Pons (tissue), 1 donor: ENCODE measurements at regions not wholly inside any gene's neighbourhood (a gene's known extent, or its start where the extent isn't known, plus 50 kb on each side); places are given as distances from the start of the nearest gene placed in this dataset.
"Not testable (repeated sequence)": the region's sequence is repeated elsewhere in the genome, so short reads cannot be mapped to it uniquely, and the experiment has no call there.

Source experiments
- DNase-seq: peaks from one replicate; pipeline ENCODE4 v3.0.0-alpha.2; 2016; ENCODE audit warnings: low spot score

DNA sequence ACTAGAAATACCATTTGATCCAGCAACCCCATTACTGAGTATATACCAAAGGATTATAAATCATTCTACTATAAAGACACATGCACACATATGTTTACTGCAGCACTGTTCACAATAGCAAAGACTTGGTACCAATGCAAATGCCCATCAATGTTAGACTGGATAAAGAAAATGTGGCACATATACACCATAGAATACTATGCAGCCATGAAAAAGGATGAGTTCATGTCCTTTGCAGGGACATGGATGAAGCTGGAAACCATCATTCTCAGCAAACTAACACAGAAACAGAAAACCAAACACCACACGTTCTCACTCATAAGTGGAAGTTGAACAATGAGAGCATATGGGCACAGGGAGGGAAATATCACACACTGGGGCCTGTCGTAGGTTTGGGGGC lies 106.0 kb downstream of the SPATA18 start:
- not testable (repeated sequence) for DNase-seq

- DNase-seq, result no peak
Observed at GRCh38 chr4:52157641-52158316, 106.7 kb downstream of the SPATA18 start.

DNA sequence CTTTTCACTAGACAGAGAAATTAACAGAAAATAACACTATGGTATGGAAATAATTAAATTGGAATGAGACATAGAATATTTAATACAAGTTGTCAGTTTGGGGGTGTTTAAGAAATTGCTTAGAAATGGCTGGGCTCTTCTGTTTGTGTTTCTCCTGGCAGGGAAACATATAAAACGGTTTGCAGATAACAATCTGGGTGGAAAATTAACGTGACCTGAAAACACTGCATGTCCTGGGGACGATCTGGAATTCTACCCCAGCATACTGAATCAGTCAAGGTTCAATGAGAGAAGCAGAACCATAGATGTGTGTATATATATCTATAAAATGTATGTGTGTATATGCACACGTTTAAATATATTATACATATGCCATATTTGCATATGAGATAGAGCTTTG lies 109.8 kb downstream of the SPATA18 start:
- DNase-seq, result no peak

- no peak for DNase-seq
Observed at GRCh38 chr4:52164116-52164515, 113.0 kb downstream of the SPATA18 start.

DNA sequence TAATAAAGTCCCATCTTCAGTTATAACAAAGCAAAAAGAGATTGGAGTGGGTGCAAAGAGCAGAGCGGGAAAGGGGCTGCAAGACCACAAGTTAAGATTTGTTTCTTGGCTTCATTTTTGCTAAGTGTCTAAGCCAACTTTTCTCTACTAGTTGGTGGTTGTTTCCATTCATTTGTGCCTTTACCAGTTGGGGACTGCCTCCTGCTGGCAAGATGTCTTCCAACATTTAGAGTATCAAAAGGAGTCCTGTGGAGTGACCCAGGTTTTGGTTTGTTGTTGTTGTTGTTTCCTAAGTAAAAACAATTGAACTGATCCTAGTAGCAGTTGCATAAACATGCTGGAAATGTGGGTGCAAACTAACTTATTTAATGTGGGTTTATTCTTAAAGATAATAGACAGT lies 121.1 kb downstream of the SPATA18 start:
- DNase-seq, result no peak

DNA sequence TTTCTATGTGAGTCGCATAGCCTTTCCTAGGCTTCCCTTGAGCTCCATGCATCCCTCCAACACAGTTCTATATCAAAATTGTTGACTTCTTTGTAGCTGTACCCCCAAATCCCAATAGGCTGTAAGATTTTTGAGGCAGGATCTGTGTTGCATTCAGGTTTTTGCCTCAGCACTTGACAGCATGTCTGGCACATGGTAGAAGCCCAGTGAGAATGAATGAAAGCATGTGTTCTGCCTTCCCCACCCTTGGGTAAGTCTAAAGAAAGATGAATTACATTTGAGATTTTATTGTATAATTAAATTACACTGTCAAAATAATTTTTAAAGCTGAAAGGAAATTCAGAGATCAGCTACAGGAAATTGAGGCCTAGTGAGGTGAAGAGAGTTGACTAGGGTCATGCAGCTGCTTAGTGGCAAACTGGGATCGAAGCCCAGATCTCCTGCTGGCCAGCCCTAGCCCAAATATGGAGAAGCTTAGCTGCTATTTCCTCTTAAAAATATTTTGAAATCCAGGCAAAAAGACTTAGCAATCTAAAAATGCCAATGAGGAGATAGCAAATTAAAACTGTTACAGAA lies 122.5 kb downstream of the SPATA18 start:
- no peak for DNase-seq

- DNase-seq, result no peak
Observed at GRCh38 chr4:52187603-52188002, 136.5 kb downstream of the SPATA18 start.

DNA sequence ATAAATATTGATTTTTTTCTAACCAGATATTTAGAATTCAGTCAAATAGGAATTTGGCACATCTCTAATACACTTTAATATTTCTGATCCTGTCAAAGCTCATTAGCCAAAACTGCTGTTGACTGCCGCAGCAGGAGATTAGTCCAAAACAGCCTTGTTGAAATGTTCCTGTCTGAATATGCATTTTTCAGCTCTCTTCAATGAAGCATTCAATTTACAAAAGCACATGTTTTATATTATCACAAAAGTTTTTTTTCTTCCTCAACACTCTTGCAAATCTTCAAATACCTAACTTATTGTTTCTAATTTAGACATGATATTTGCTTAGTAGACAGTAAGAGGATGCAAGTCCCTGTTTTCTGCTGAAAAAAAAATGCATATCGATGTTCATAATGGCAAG lies 140.9 kb downstream of the SPATA18 start:
- DNase-seq, result no peak

- DNase-seq, result no peak
Observed at GRCh38 chr4:52192721-52193135, 141.6 kb downstream of the SPATA18 start.

DNA sequence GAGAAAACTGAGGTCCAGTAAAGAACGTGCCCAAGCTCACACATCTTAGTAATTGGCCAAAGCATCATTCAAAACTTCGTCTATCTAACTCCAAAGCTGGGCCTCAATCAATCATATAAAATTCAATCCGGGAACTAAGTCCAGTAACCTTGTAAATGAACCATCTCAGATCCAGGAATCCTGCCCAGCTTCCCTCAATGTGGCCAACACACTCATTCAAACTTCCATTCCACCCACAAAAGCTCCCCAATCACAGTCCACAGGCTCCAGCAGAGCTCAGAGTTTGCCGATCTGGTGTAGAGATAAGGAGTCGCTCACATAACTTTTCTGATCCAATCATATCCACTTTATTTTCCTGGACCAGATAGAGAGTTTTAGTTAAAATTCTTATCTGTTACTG lies 144.8 kb downstream of the SPATA18 start:
- no peak for DNase-seq

GRCh38 chr4:52196606-52197130 lies 145.6 kb downstream of the SPATA18 start:
- no peak for DNase-seq

- no peak for DNase-seq
Observed at GRCh38 chr4:52197306-52197705, 146.2 kb downstream of the SPATA18 start.

GRCh38 chr4:52198294-52198693 lies 147.2 kb downstream of the SPATA18 start:
- DNase-seq, result no peak

GRCh38 chr4:52199574-52200338 lies 148.7 kb downstream of the SPATA18 start:
- no peak for DNase-seq

- DNase-seq, result no peak
Observed at GRCh38 chr4:52200339-52200725, 149.2 kb downstream of the SPATA18 start.

DNA sequence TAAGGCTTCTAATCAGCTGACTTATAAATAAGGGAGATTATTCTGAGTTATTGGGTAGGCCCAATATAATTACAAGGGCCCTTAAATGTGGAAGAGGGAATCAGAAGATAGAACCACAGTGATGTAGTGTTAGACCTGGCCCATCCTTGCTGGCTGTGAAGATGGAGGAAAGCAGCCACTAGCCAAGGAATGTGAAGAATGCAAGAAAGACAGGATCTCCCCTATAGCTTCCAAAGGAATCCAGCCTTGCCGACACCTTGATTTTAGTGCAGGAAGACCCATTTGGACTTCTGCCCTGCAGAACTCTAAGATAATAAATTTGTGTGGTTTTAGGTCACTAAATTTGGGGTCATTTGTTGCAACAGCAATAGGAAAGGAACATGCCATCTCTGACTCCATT lies 150.6 kb downstream of the SPATA18 start:
- DNase-seq, result no peak

GRCh38 chr4:52202251-52202779 lies 151.2 kb downstream of the SPATA18 start:
- DNase-seq, result no peak

DNA sequence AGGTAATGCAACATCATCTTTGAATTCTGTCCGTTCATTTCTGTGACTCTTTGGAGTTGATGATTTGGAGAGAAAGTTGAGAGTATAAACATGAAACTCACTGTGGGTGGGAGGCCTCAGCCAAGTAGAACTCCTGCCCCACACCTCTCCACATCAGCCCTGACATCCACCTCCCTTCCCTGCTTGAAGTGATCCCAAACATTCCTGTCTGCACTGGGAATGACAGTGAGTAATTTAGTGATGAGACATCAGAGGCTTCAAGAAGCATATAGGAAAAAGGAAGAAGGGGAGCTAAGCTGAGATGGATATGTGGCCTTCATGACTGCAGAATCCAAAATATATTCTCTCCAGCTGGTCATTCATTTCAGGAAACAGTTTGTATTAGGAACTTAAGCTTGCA lies 151.8 kb downstream of the SPATA18 start:
- DNase-seq, result no peak

DNA sequence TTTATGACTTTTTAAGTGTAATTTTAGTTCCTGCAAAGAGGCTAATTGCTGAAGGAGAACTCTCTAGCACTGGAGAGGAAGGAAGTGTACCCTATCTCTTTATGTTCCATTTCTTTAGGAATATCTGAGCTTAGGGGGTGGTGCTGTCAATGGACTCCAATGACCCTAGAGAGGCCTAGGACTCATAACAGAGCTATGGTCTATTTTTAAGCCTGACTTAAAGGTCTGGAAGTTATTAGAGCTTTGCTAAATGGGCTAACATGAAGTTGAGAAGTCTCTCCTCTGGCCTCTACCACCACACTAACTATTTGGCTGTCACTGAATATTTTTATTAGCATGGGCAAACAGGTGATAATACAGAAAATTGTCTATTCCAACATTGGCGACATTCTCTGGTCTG lies 152.2 kb downstream of the SPATA18 start:
- no peak for DNase-seq

DNA sequence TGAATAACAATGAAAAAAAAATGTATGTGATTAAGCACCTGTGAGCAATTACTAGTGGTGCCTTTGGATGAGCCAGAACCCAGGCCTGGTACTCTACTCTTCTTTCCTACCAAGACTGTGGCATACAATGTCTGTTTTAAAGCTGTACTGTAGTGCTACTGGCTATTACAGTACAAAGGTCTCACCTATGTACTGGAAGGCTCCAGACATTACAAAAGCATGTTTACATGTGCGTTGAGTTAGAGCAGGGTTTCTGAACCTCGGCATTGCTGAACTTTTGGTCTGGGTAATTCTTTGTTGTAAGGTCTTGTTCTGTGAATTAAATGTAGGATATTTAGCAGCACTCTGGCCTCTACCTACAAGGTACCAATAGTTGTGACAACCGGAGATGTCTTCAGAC lies 153.8 kb downstream of the SPATA18 start:
- DNase-seq, result no peak

- DNase-seq, result not testable (repeated sequence)
Observed at GRCh38 chr4:52207146-52207545, 156.0 kb downstream of the SPATA18 start.

GRCh38 chr4:52212702-52213101 lies 161.6 kb downstream of the SPATA18 start:
- no peak for DNase-seq

GRCh38 chr4:52231526-52231925 lies 180.4 kb downstream of the SPATA18 start:
- no peak for DNase-seq
